NB4 (cell line): ENCODE measurements at regions not wholly inside any gene's neighbourhood (a gene's known extent, or its start where the extent isn't known, plus 50 kb on each side); places are given as distances from the start of the nearest gene placed in this dataset.

Source experiments
- DNase-seq: peaks from one replicate; pipeline ENCODE4 v3.0.0; 2010; ENCODE audit warnings: low read depth
- H3K4me3 ChIP-seq: one replicate; pipeline ENCODE4 v1.5.1; 2011; ENCODE audit warnings: mild to moderate bottlenecking, low read depth, low read length, moderate library complexity
- CTCF ChIP-seq: IDR thresholded peaks from one replicate; pipeline ENCODE4 v1.5.1; 2012; ENCODE audit warnings: low read depth, low read length
- MAX ChIP-seq: IDR thresholded peaks from 2 replicates; pipeline ENCODE4 v1.6.1; 2011; ENCODE audit warnings: low read depth, low read length
- MYC ChIP-seq: IDR thresholded peaks from 2 replicates; pipeline ENCODE4 v1.6.1; 2011; ENCODE audit warnings: low read depth, low read length
- POLR2A ChIP-seq: IDR thresholded peaks from 2 replicates; pipeline ENCODE4 v1.6.1; 2011; ENCODE audit warnings: mild to moderate bottlenecking; ENCODE audit not compliant: insufficient read length; ENCODE audit errors: extremely low read depth

GRCh38 chr10:78349165-78349516, 315.5 kb downstream of the RPS24 start:
- no peak for DNase-seq
- H3K4me3 ChIP-seq = no peak overlapping the region
- TF ChIP-seq MYC (no peak), POLR2A (no peak), CTCF (no peak), MAX (no peak)

GRCh38 chr10:78349911-78350663, 316.4 kb downstream of the RPS24 start:
- no peak for TF ChIP-seq MYC
- TF ChIP-seq MAX = no peak
- TF ChIP-seq CTCF = no peak
- TF ChIP-seq POLR2A = no peak
- DNase-seq = no peak
- no peak overlapping the region for H3K4me3 ChIP-seq

- TF ChIP-seq CTCF = no peak
- TF ChIP-seq POLR2A = no peak
- no peak for TF ChIP-seq MAX
- no peak for TF ChIP-seq MYC
- no peak overlapping the region for H3K4me3 ChIP-seq
- DNase-seq = no peak
Measured at GRCh38 chr10:78351283-78351682, 317.6 kb downstream of the RPS24 start.

GRCh38 chr10:78351809-78352208, 318.1 kb downstream of the RPS24 start:
- no peak for TF ChIP-seq MAX
- TF ChIP-seq POLR2A = no peak
- no peak for TF ChIP-seq CTCF
- no peak for TF ChIP-seq MYC
- no peak for DNase-seq
- no peak overlapping the region for H3K4me3 ChIP-seq

- no peak overlapping the region for H3K4me3 ChIP-seq
- no peak for DNase-seq
- TF ChIP-seq POLR2A (no peak), MAX (no peak), CTCF (no peak), MYC (no peak)
Measured at GRCh38 chr10:78353636-78354035, 320.0 kb downstream of the RPS24 start.

GRCh38 chr10:78354101-78354500, 320.4 kb downstream of the RPS24 start:
- TF ChIP-seq MYC = no peak
- no peak for TF ChIP-seq POLR2A
- no peak for DNase-seq
- H3K4me3 ChIP-seq = no peak overlapping the region
